H1 (cell line): ENCODE measurements at regions not wholly inside any gene's neighbourhood (a gene's known extent, or its start where the extent isn't known, plus 50 kb on each side); places are given as distances from the start of the nearest gene placed in this dataset.

Experiments
- CTCF ChIA-PET: fragments of 300-600 bp; sonication (Branson Sonifier 250); formaldehyde crosslinking; loops from one replicate; lab custom pipeline; 2021; ENCODE audit not compliant: partially characterized antibody; lab: Charles Lee
- POLR2A ChIA-PET: fragments of 300-600 bp; sonication (Branson Sonifier 250); formaldehyde crosslinking; loops from one replicate; lab custom pipeline; 2021; ENCODE audit warnings: inconsistent platforms; ENCODE audit not compliant: partially characterized antibody; lab: Charles Lee
- DNase-seq, 2 experiments: peaks; one replicate each; pipeline versions ENCODE4 v3.0.0 to v3.0.0-alpha.2; 2010 to 2022; ENCODE audit warnings: low spot score in 2 of 2, low read depth in 1 of 2, mixed read lengths in 1 of 2
- FAIRE-seq: peaks from 2 replicates; lab custom pipeline; 2011; peaks lifted over from hg19 to GRCh38; lab: Jason Lieb, UNC
- H2AFZ ChIP-seq: 2 replicates; pipeline ENCODE4 v1.8.1; 2012; ENCODE audit warnings: low read length, inconsistent platforms
- H2AK5ac ChIP-seq: 2 replicates; pipeline ENCODE4 v1.6.1; 2013; ENCODE audit warnings: low read depth, low read length
- H2BK120ac ChIP-seq: replicated peaks from 2 replicates; pipeline ENCODE3; 2013; ENCODE audit warnings: low read depth, low read length, inconsistent platforms
- H2BK12ac ChIP-seq: 2 replicates; pipeline ENCODE4 v1.6.1; 2013; ENCODE audit warnings: low read depth, low read length
- H2BK15ac ChIP-seq: 2 replicates; pipeline ENCODE4 v1.6.1; 2013; ENCODE audit warnings: low read length
- H2BK20ac ChIP-seq: 2 replicates; pipeline ENCODE4 v1.6.1; 2013; ENCODE audit warnings: low read length
- H2BK5ac ChIP-seq: 2 replicates; pipeline ENCODE4 v1.6.1; 2013; ENCODE audit warnings: low read depth, low read length
- H3K14ac ChIP-seq: 2 replicates; pipeline ENCODE4 v1.6.1; 2013; ENCODE audit warnings: inconsistent platforms; ENCODE audit not compliant: insufficient read length
- H3K18ac ChIP-seq: 2 replicates; pipeline ENCODE4 v1.6.1; 2013; ENCODE audit warnings: low read length; ENCODE audit errors: extremely low read depth
- H3K23ac ChIP-seq: 2 replicates; pipeline ENCODE4 v1.6.1; 2013; ENCODE audit warnings: inconsistent platforms; ENCODE audit not compliant: insufficient read length
- H3K23me2 ChIP-seq: 2 replicates; pipeline ENCODE4 v1.6.1; 2013; ENCODE audit warnings: low read depth, low read length
- H3K27ac ChIP-seq: 2 replicates; pipeline ENCODE4 v1.6.1; 2011; ENCODE audit warnings: low read depth, low read length, inconsistent platforms
- H3K27me3 ChIP-seq, 4 experiments: replicated peaks in 1 of 4; 1 replicate in 1 of 4; 2 replicates in 3 of 4; pipeline versions ENCODE4 v1.6.1 to v1.8.1; 2011 to 2013; ENCODE audit warnings: low read length in 3 of 4, mild to moderate bottlenecking in 3 of 4, inconsistent platforms in 2 of 4, mixed read lengths in 2 of 4, moderate library complexity in 1 of 4; ENCODE audit not compliant: control insufficient read depth in 3 of 4, insufficient read depth in 3 of 4; ENCODE audit errors: extremely low read depth in 1 of 4
- H3K36me3 ChIP-seq, 4 experiments: 2 replicates each; pipeline versions ENCODE4 v1.6.1 to v1.8.1; 2011 to 2013; ENCODE audit warnings: mild to moderate bottlenecking in 4 of 4, low read length in 3 of 4, moderate library complexity in 2 of 4, control low read depth in 1 of 4, inconsistent platforms in 1 of 4; ENCODE audit not compliant: insufficient read depth in 4 of 4, control insufficient read depth in 2 of 4
- H3K4ac ChIP-seq: replicated peaks from 2 replicates; pipeline ENCODE3; 2013; ENCODE audit warnings: low read length, low read depth, mixed read lengths, inconsistent platforms; ENCODE audit not compliant: insufficient read length
- H3K4me1 ChIP-seq, 4 experiments: replicated peaks in 1 of 4; 1 replicate in 1 of 4; 2 replicates in 3 of 4; pipeline versions ENCODE4 v1.6.1 to v1.8.1; 2011 to 2013; ENCODE audit warnings: low read length in 3 of 4, inconsistent platforms in 2 of 4, mixed read lengths in 1 of 4; ENCODE audit not compliant: insufficient read depth in 4 of 4, control insufficient read depth in 3 of 4
- H3K4me2 ChIP-seq, 2 experiments: 2 replicates each; pipeline versions ENCODE4 v1.6.1 to v1.8.1; 2011 to 2013; ENCODE audit warnings: low read depth in 2 of 2, low read length in 2 of 2, control low read depth in 1 of 2, inconsistent platforms in 1 of 2, mild to moderate bottlenecking in 1 of 2; ENCODE audit not compliant: insufficient read depth in 1 of 2
- H3K4me3 ChIP-seq, 4 experiments: fragments of 200-600, 300-600 bp in 1 of 4; sonication (generic), shearing (Covaris generic), sonication (Bioruptor Twin) in 1 of 4; 2 replicates each; pipeline versions ENCODE4 v1.5.1 to v1.8.1; 2011 to 2016; ENCODE audit warnings: low read length in 4 of 4, low read depth in 3 of 4, control low read depth in 2 of 4, inconsistent platforms in 2 of 4, mild to moderate bottlenecking in 2 of 4, mixed read lengths in 1 of 4, moderate library complexity in 1 of 4; ENCODE audit not compliant: insufficient read depth in 2 of 4; ENCODE audit errors: extremely low read depth in 1 of 4
- H3K56ac ChIP-seq: replicated peaks from 2 replicates; pipeline ENCODE3; 2013; ENCODE audit warnings: low read depth, mild to moderate bottlenecking, mixed read lengths, low read length, inconsistent platforms; ENCODE audit not compliant: insufficient read length
- H3K79me1 ChIP-seq: 2 replicates; pipeline ENCODE4 v1.6.1; 2013; ENCODE audit warnings: low read depth, low read length, control low read depth
- H3K79me2 ChIP-seq, 2 experiments: 2 replicates each; pipeline versions ENCODE4 v1.6.1 to v1.8.1; 2012 to 2013; ENCODE audit warnings: low read length in 2 of 2, mild to moderate bottlenecking in 2 of 2, inconsistent platforms in 1 of 2; ENCODE audit not compliant: insufficient read depth in 2 of 2, control insufficient read depth in 1 of 2
- H3K9ac ChIP-seq, 4 experiments: replicated peaks in 1 of 4; 1 replicate in 1 of 4; 2 replicates in 3 of 4; pipeline versions ENCODE4 v1.6.1 to v1.8.1; 2011 to 2013; ENCODE audit warnings: low read depth in 3 of 4, low read length in 3 of 4, control low read depth in 2 of 4, mild to moderate bottlenecking in 2 of 4, moderate library complexity in 2 of 4, inconsistent platforms in 1 of 4; ENCODE audit errors: extremely low read depth in 1 of 4
- H3K9me3 ChIP-seq, 2 experiments: 2 replicates each; pipeline versions ENCODE4 v1.6.1 to v1.8.1; 2012 to 2013; ENCODE audit warnings: mild to moderate bottlenecking in 2 of 2, moderate library complexity in 2 of 2, control low read depth in 1 of 2, inconsistent platforms in 1 of 2, low read depth in 1 of 2, low read length in 1 of 2, mixed read lengths in 1 of 2; ENCODE audit not compliant: insufficient read depth in 2 of 2
- H4K20me1 ChIP-seq, 2 experiments: replicated peaks in 1 of 2; 2 replicates each; pipeline versions ENCODE3 to v1.8.1; 2011 to 2013; ENCODE audit warnings: inconsistent platforms in 2 of 2, low read length in 2 of 2, mild to moderate bottlenecking in 1 of 2; ENCODE audit not compliant: insufficient read depth in 2 of 2, control insufficient read depth in 1 of 2
- H4K5ac ChIP-seq: 2 replicates; pipeline ENCODE4 v1.6.1; 2013; ENCODE audit warnings: low read length, low read depth, mixed read lengths, inconsistent platforms; ENCODE audit not compliant: insufficient read length
- H4K8ac ChIP-seq: 2 replicates; pipeline ENCODE4 v1.8.0; 2013; ENCODE audit warnings: mild to moderate bottlenecking, moderate library complexity, low read length, inconsistent platforms; ENCODE audit not compliant: insufficient read depth; ENCODE audit errors: extremely low read depth
- H4K91ac ChIP-seq: replicated peaks from 2 replicates; pipeline ENCODE3; 2013; ENCODE audit warnings: low read length, mixed read lengths, inconsistent platforms; ENCODE audit not compliant: insufficient read length
- RXRA ChIP-seq: IDR thresholded peaks from 2 replicates; pipeline ENCODE4 v1.6.1; 2011; ENCODE audit warnings: low read depth, mild to moderate bottlenecking, low read length, moderate library complexity; ENCODE audit not compliant: insufficient read depth
- SIRT6 ChIP-seq: IDR thresholded peaks from one replicate; pipeline ENCODE4 v1.7.1; 2012; ENCODE audit warnings: low read length, inconsistent platforms
- TCF12 ChIP-seq: IDR thresholded peaks from 2 replicates; pipeline ENCODE4 v1.6.1; 2011; ENCODE audit warnings: low read depth, mild to moderate bottlenecking, low read length
- WGBS, 2 experiments: shearing (Covaris generic) in 1 of 2; methylation state at CpG; one replicate each; pipeline versions ENCODE4 v1.1.6 to v1.1.7; 2013 to 2015; ENCODE audit warnings: low lambda C conversion rate in 2 of 2, mixed read lengths in 2 of 2, inconsistent platforms in 1 of 2, low coverage in 1 of 2, missing lambda C conversion rate in 1 of 2; ENCODE audit not compliant: insufficient replicate concordance in 2 of 2, insufficient coverage in 1 of 2, insufficient read length in 1 of 2; ENCODE audit errors: extremely low coverage in 1 of 2, missing lambda C conversion rate in 1 of 2; 5-methylcytosine and 5-hydroxymethylcytosine counted together

DNA sequence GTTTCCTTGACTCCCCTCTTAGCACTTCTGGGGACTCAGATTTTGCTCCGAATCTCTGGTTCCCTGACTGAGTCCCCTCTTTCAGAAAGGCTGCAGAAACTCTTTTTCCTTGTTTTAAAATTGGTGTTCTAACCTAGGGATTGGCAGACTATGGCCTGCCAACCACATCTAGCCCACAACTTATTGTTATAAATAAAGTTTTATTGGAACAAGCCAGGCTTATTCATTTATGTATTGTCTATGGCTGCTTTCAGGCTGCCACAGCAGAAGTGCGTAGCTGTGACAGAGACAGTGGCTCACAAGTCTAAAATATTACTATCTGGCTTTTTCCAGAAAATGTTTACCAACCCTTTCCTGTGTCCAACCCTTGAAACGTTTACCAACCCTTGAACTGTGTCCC is 81.7 kb downstream of the IER5 start:
- H3K79me1 ChIP-seq, result no peaks in the 10 kb centered on the region
- H2AK5ac ChIP-seq, result no peak overlapping the region
- no peak overlapping the region for H2AFZ ChIP-seq
- H3K4me3 ChIP-seq, result no peak overlapping the region
- no peak overlapping the region for H2BK12ac ChIP-seq
- H3K18ac ChIP-seq, result no peak overlapping the region
- no peaks in the 10 kb centered on the region for H3K23me2 ChIP-seq
- H3K4ac ChIP-seq, result no peak overlapping the region
- no peaks in the 10 kb centered on the region; a peak in 1 of 7 replicates for H3K4me1 ChIP-seq
- no peak overlapping the region for H4K8ac ChIP-seq
- H3K36me3 ChIP-seq, result no peaks in the 10 kb centered on the region
- H3K4me2 ChIP-seq, result no peak overlapping the region
- H3K9ac ChIP-seq, result no peak overlapping the region
- H3K27me3 ChIP-seq, result peaks cover 0 to 2% (median 0%) of the 10 kb centered on the region in 4 experiments; a peak in 1 of 7 replicates
- H3K27ac ChIP-seq, result no peak overlapping the region
- H3K79me2 ChIP-seq, result no peaks in the 10 kb centered on the region
- no peak overlapping the region for H2BK20ac ChIP-seq
- H3K14ac ChIP-seq, result no peak overlapping the region
- FAIRE-seq, result no peak
- no peaks in the 10 kb centered on the region for H4K20me1 ChIP-seq
- DNase-seq, result no peak
- TF ChIP-seq RXRA (no peak), TCF12 (no peak), SIRT6 (no peak)
- no peak overlapping the region for H4K91ac ChIP-seq
- CTCF ChIA-PET, result interaction anchor here (0.9 to 1.9 kb wide), 6 partner anchors 9 to 288 kb away, joined by 3 to 5 read pairs (median 4); no protein-coding TSS in a partner anchor
- POLR2A ChIA-PET, result no interaction called here
- H2BK120ac ChIP-seq, result no peak overlapping the region
- H4K5ac ChIP-seq, result no peak overlapping the region
- no peak overlapping the region for H3K23ac ChIP-seq
- H3K56ac ChIP-seq, result no peak overlapping the region
- no peak overlapping the region for H2BK15ac ChIP-seq
- 83% methylated on average over 3 of the region's 3 CpGs; no CpG with 5 or more reads in 1 of the 2 experiments for WGBS, 2 experiments
- no peak overlapping the region for H2BK5ac ChIP-seq
- H3K9me3 ChIP-seq, result no peaks in the 10 kb centered on the region
